ENCODE measurements at regions not wholly inside any gene's neighbourhood (a gene's known extent, or its start where the extent isn't known, plus 50 kb on each side); places are given as distances from the start of the nearest gene placed in this dataset.

DNA sequence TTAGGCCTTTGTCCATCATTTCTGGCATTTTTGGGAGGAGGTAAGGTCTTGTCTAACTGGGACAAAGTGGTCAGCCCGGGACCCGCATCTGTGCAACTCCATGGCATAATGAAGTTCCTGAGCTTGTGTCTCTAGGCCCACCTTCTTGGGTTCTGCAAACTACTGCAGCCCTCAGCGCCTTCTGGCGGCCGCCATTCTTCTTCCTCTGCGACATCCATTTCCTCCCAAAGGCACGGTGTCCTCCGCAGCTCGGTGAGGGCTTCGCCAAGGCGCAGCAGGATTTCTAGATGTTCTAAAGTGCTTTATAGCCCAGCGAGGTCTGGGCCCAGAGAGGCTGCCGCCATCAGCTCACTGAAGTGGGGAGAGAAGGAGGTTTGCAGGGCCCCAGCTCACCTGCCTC is 134.4 kb upstream of the OR4E1 start:
- TF ChIP-seq RBBP5 (conservative IDR thresholded peaks at IDR 0.05) (no peak), GABPA (IDR thresholded peaks at IDR 0.05; ENCODE audit: low read depth) (no peak), MYC (IDR thresholded peaks at IDR 0.05; ENCODE audit: insufficient read depth, insufficient read length, insufficient replicate concordance, low read length, severe bottlenecking) (no peak), SREBF1 (IDR thresholded peaks at IDR 0.05; ENCODE audit: low read length) (no peak), BCL11A (IDR thresholded peaks at IDR 0.05; ENCODE audit: low read depth, low read length) (no peak), BACH1 (IDR thresholded peaks at IDR 0.05; ENCODE audit: borderline replicate concordance) (no peak), KDM1A (IDR thresholded peaks at IDR 0.05; ENCODE audit: borderline replicate concordance) (no peak), BMI1 (IDR thresholded peaks at IDR 0.05; ENCODE audit: borderline replicate concordance) (no peak), POLR2AphosphoS2 (IDR thresholded peaks at IDR 0.05; ENCODE audit: low read depth, low read length) (no peak), CHD1 (IDR thresholded peaks at IDR 0.05; ENCODE audit: low read depth, low read length) (no peak), YY1 (IDR thresholded peaks at IDR 0.05; ENCODE audit: low read depth, low read length) (no peak), NBN (IDR thresholded peaks at IDR 0.05) (no peak)
- TF ChIP-seq, protein P1, sequence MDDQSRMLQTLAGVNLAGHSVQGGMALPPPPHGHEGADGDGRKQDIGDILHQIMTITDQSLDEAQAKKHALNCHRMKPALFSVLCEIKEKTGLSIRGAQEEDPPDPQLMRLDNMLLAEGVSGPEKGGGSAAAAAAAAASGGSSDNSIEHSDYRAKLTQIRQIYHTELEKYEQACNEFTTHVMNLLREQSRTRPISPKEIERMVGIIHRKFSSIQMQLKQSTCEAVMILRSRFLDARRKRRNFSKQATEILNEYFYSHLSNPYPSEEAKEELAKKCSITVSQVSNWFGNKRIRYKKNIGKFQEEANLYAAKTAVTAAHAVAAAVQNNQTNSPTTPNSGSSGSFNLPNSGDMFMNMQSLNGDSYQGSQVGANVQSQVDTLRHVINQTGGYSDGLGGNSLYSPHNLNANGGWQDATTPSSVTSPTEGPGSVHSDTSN (IDR thresholded peaks at IDR 0.05; ENCODE audit: insufficient replicate concordance, low read depth, low read length), result no peak
- TF ChIP-seq, protein P2, sequence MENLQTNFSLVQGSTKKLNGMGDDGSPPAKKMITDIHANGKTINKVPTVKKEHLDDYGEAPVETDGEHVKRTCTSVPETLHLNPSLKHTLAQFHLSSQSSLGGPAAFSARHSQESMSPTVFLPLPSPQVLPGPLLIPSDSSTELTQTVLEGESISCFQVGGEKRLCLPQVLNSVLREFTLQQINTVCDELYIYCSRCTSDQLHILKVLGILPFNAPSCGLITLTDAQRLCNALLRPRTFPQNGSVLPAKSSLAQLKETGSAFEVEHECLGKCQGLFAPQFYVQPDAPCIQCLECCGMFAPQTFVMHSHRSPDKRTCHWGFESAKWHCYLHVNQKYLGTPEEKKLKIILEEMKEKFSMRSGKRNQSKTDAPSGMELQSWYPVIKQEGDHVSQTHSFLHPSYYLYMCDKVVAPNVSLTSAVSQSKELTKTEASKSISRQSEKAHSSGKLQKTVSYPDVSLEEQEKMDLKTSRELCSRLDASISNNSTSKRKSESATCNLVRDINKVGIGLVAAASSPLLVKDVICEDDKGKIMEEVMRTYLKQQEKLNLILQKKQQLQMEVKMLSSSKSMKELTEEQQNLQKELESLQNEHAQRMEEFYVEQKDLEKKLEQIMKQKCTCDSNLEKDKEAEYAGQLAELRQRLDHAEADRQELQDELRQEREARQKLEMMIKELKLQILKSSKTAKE (IDR thresholded peaks at IDR 0.05; ENCODE audit: low read depth, poor library complexity, severe bottlenecking), result no peak
- TF ChIP-seq, protein P3, sequence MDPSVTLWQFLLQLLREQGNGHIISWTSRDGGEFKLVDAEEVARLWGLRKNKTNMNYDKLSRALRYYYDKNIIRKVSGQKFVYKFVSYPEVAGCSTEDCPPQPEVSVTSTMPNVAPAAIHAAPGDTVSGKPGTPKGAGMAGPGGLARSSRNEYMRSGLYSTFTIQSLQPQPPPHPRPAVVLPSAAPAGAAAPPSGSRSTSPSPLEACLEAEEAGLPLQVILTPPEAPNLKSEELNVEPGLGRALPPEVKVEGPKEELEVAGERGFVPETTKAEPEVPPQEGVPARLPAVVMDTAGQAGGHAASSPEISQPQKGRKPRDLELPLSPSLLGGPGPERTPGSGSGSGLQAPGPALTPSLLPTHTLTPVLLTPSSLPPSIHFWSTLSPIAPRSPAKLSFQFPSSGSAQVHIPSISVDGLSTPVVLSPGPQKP (IDR thresholded peaks at IDR 0.05; ENCODE audit: low read depth, low read length), result no peak
- CTCF ChIA-PET, result no interaction called here
- Histone ChIP-seq H3K9me3 (replicated peaks; ENCODE audit: control insufficient read depth, insufficient read depth, low read length) (no peaks in the 10 kb centered on the region; the same call in 2 of the 3 replicates), H3K79me2 (ENCODE audit: control insufficient read depth, insufficient read depth, low read length) (no peaks in the 10 kb centered on the region), H4K20me1 (ENCODE audit: control insufficient read depth, insufficient read depth) (no peaks in the 10 kb centered on the region), H3K27ac (ENCODE audit: control insufficient read depth, insufficient read depth) (no peak overlapping the region), H3K4me2 (ENCODE audit: control insufficient read depth, insufficient read depth) (no peak overlapping the region), H3K4me3 (no peak overlapping the region), H3K9ac (ENCODE audit: control insufficient read depth, insufficient read depth, low read length) (no peak overlapping the region), H3K27me3 (replicated peaks in 1 of 2; ENCODE audit: control insufficient read depth in 2 of 2, insufficient read depth in 2 of 2, low read length in 1 of 2) (no peaks in the 10 kb centered on the region), H3K36me3 (ENCODE audit: control insufficient read depth in 2 of 2, insufficient read depth in 2 of 2, low read length in 1 of 2) (no peaks in the 10 kb centered on the region), H3K4me1 (ENCODE audit: control insufficient read depth, insufficient read depth, low read length) (no peaks in the 10 kb centered on the region), H2AFZ (ENCODE audit: control insufficient read depth, low read depth, low read length) (no peak overlapping the region)
- FAIRE-seq (no peak), DNase-seq (ENCODE audit: low read depth, low spot score) (no peak), ATAC-seq (no peak)
- intact Hi-C loops (cut with micrococcal nuclease; ENCODE audit: unreplicated experiment), result no loop called here
- WGBS (ENCODE audit: insufficient coverage, insufficient replicate concordance, low lambda C conversion rate, missing lambda C conversion rate), result 61% methylated on average over 13 of the region's 13 CpGs
- POLR2A ChIA-PET, result no interaction called here
- RAD21 ChIA-PET (ENCODE audit: unreplicated experiment), result no interaction called here
- in situ Hi-C loops (cut with MboI), result no loop called here
- BruUV-seq (replicated peaks), result no TSS peak
- SMC1A ChIA-PET (ENCODE audit: uncharacterized antibody, unreplicated experiment), result no interaction called here
